ENCODE measurements at regions not wholly inside any gene's neighbourhood (a gene's known extent, or its start where the extent isn't known, plus 50 kb on each side); places are given as distances from the start of the nearest gene placed in this dataset.

DNA sequence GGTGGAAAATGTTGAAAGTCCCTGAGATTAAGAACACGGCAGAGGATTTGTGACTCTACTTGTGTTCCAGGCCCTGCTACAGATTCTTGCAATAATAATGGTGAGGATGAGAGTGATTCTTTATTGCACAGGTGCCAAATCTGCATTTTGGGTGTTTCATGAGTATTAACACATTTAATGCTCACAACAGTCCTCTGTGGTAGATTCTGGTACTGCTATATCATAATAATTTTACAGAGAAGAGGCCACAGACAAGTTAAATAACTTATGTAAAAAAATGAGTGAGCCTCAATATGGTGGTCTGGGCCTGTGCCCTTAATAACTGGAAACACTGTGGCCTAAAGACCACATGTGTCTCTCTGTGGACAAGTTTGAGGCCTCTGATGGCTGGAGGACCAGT is 124.3 kb downstream of the C4orf33 start:
- no peak for DNase-seq (ENCODE audit: low spot score)
- TF ChIP-seq, protein P1, sequence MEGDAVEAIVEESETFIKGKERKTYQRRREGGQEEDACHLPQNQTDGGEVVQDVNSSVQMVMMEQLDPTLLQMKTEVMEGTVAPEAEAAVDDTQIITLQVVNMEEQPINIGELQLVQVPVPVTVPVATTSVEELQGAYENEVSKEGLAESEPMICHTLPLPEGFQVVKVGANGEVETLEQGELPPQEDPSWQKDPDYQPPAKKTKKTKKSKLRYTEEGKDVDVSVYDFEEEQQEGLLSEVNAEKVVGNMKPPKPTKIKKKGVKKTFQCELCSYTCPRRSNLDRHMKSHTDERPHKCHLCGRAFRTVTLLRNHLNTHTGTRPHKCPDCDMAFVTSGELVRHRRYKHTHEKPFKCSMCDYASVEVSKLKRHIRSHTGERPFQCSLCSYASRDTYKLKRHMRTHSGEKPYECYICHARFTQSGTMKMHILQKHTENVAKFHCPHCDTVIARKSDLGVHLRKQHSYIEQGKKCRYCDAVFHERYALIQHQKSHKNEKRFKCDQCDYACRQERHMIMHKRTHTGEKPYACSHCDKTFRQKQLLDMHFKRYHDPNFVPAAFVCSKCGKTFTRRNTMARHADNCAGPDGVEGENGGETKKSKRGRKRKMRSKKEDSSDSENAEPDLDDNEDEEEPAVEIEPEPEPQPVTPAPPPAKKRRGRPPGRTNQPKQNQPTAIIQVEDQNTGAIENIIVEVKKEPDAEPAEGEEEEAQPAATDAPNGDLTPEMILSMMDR (IDR thresholded peaks at IDR 0.05), result no peak
- no peaks in the 10 kb centered on the region for H3K9me3 ChIP-seq
- H3K4me1 ChIP-seq (ENCODE audit: control insufficient read depth in 1 of 2, low read depth in 2 of 2), result peaks cover 0 to 8% of the 10 kb centered on the region in 2 donors
- no peak overlapping the region for H3K27ac ChIP-seq
- no peaks in the 10 kb centered on the region for H3K27me3 ChIP-seq (replicated peaks; ENCODE audit: insufficient read depth)
- no peak overlapping the region for H3K4me3 ChIP-seq
- ATAC-seq (ENCODE audit: insufficient number of reproducible peaks, low FRiP score, low read depth), result no peak
- H3K36me3 ChIP-seq, result no peaks in the 10 kb centered on the region

DNA sequence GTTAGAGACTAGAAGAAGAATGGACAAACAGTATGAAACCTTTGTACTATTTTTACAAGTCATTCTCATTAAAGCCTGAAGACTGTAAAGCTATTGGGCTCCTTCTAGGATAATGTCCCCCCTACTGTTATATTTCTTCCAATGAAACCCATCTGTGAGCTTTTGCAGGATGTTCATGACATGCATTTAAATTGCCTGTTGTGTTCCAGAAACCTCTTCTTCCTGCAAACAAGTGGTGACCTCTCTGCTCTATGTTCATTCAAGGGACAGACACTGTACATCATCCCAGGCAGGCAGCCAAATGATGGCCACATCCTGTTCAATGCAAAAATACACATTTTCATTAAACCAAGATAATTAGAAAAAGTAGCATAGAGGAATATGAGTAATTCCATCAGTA is 128.0 kb downstream of the C4orf33 start:
- no peaks in the 10 kb centered on the region for H3K27me3 ChIP-seq (replicated peaks; ENCODE audit: insufficient read depth)
- H3K27ac ChIP-seq, result no peak overlapping the region
- no peak for DNase-seq (ENCODE audit: low spot score)
- H3K9me3 ChIP-seq, result no peaks in the 10 kb centered on the region
- TF ChIP-seq, protein P1 (IDR thresholded peaks at IDR 0.05), result no peak
- H3K36me3 ChIP-seq, result no peaks in the 10 kb centered on the region
- ATAC-seq (ENCODE audit: insufficient number of reproducible peaks, low FRiP score, low read depth), result no peak
- H3K4me1 ChIP-seq (ENCODE audit: control insufficient read depth in 1 of 2, low read depth in 2 of 2), result peaks cover 0 to 7% of the 10 kb centered on the region in 2 donors
- H3K4me3 ChIP-seq, result no peak overlapping the region

DNA sequence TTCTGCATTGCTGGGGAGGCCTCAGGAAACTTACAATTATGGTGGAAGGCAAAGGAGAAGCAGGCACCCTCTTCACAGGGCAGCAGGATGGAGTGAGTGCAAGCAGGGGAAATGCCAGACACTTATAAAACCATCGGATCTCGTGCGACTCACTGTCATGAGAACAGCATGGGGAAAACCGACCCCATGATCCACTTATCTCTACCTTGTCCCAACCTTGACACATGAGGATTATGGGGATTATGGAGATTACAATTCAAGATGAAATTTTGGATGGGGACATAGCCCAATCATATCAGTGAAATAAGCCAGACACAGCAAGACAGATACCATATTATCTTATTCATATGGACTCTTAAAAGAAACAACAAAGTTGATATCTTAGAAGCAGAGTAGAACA is 134.9 kb downstream of the C4orf33 start:
- DNase-seq (ENCODE audit: low spot score) (no peak), ATAC-seq (ENCODE audit: insufficient number of reproducible peaks, low FRiP score, low read depth) (no peak)
- Histone ChIP-seq H3K27ac (no peak overlapping the region), H3K4me1 (ENCODE audit: control insufficient read depth in 1 of 2, low read depth in 2 of 2) (no peaks in the 10 kb centered on the region), H3K36me3 (no peaks in the 10 kb centered on the region), H3K9me3 (no peaks in the 10 kb centered on the region), H3K4me3 (no peak overlapping the region), H3K27me3 (replicated peaks; ENCODE audit: insufficient read depth) (no peaks in the 10 kb centered on the region)
- TF ChIP-seq, protein P1 (IDR thresholded peaks at IDR 0.05), result no peak

DNA sequence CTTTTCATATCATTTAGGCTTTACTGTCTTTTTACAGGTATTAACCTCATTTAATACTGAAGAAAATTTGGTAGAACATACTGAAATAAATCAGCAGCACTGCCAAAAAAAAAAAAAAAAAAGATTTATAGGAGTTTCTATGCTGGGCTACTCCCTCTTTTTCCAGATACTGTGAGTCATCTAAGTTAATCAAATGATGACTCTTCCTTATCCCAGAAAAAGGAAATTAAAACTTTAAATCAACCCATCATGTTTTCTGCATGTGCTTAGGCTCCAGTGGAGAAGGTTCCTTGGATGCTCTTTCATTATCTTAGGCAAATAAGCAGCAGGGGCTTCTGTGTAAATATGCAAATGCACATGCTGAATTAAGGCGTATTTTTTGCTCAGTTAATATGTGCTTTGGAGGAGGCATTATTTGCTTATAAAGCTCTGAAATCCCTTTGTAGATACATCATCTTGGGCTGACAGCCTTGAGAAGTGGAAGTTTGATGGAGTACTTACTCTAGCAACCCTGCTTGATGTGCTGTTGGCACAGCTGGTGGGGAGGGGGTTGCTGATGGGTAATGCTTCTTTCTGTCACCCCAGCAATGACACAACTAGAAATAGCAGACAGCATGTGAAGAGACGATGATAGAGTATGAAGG is 136.1 kb downstream of the C4orf33 start:
- Histone ChIP-seq H3K4me1 (ENCODE audit: control insufficient read depth in 1 of 2, low read depth in 2 of 2) (no peaks in the 10 kb centered on the region), H3K9me3 (no peaks in the 10 kb centered on the region), H3K4me3 (no peak overlapping the region), H3K27me3 (replicated peaks; ENCODE audit: insufficient read depth) (no peaks in the 10 kb centered on the region), H3K36me3 (no peaks in the 10 kb centered on the region), H3K27ac (no peak overlapping the region)
- DNase-seq (ENCODE audit: low spot score) (no peak), ATAC-seq (ENCODE audit: insufficient number of reproducible peaks, low FRiP score, low read depth) (no peak)
- TF ChIP-seq, protein P1 (IDR thresholded peaks at IDR 0.05), result no peak

- Histone ChIP-seq H3K27me3 (replicated peaks; ENCODE audit: insufficient read depth) (no peaks in the 10 kb centered on the region), H3K4me3 (no peak overlapping the region), H3K9me3 (no peaks in the 10 kb centered on the region), H3K27ac (no peak overlapping the region), H3K4me1 (ENCODE audit: control insufficient read depth in 1 of 2, low read depth in 2 of 2) (no peaks in the 10 kb centered on the region), H3K36me3 (no peaks in the 10 kb centered on the region)
- TF ChIP-seq, protein P1 (IDR thresholded peaks at IDR 0.05), result no peak
- DNase-seq (ENCODE audit: low spot score), result no peak
- ATAC-seq (ENCODE audit: insufficient number of reproducible peaks, low FRiP score, low read depth), result no peak
Observed at GRCh38 chr4:129232589-129233337, 136.8 kb downstream of the C4orf33 start.

Data from thoracic aorta (tissue), 2 donors.